Uterus (tissue), 3 donors: ENCODE measurements at regions not wholly inside any gene's neighbourhood (a gene's known extent, or its start where the extent isn't known, plus 50 kb on each side); places are given as distances from the start of the nearest gene placed in this dataset.
"Not testable (repeated sequence)": the region's sequence is repeated elsewhere in the genome, so short reads cannot be mapped to it uniquely, and the experiment has no call there.

Experiments used
- DNase-seq, 2 donors: peaks; one replicate each; pipeline ENCODE4 v3.0.0-alpha.2; 2019 to 2020
- H3K27ac ChIP-seq, 2 donors: fragments of 200-600 bp; sonication (generic); 1 replicate in 1 of 2; 2 replicates in 1 of 2; pipeline ENCODE4 v1.5.1; 2016 to 2018
- H3K27me3 ChIP-seq, 2 donors: fragments of 200-600 bp; sonication (generic); one replicate each; pipeline ENCODE4 v1.5.1; 2018 to 2019; ENCODE audit warnings: control low read depth in 1 of 2
- H3K36me3 ChIP-seq, 2 donors: fragments of 200-600 bp; sonication (generic); one replicate each; pipeline ENCODE4 v1.5.1; 2019; ENCODE audit warnings: control low read depth in 1 of 2
- H3K4me1 ChIP-seq, 2 donors: fragments of 200-600 bp; sonication (generic); one replicate each; pipeline ENCODE4 v1.5.1; 2018 to 2019; ENCODE audit warnings: control low read depth in 1 of 2
- H3K4me3 ChIP-seq, 2 donors: fragments of 200-600 bp; sonication (generic); 1 replicate in 1 of 2; 2 replicates in 1 of 2; pipeline ENCODE4 v1.5.1; 2018 to 2019; ENCODE audit warnings: mild to moderate bottlenecking in 1 of 2
- H3K9me3 ChIP-seq, 2 donors: fragments of 200-600 bp; sonication (generic); one replicate each; pipeline ENCODE4 v1.5.1; 2019; ENCODE audit warnings: control low read depth in 1 of 2
- POLR2A ChIP-seq, 2 donors: fragments of 450-650 bp; IDR thresholded peaks; one replicate each; pipeline ENCODE4 v1.6.1; 2016; ENCODE audit warnings: antibody characterized with exemption in 2 of 2, mild to moderate bottlenecking in 1 of 2, moderate library complexity in 1 of 2
- intact Hi-C: fragments of 100-400 bp; cut with DNase I; formaldehyde crosslinking; loops from one replicate; pipeline ENCODE4 v1.15.1; 2023; ENCODE audit warnings: low total_unique reads
- TF ChIP-seq, protein P1 (sequence below), 4 experiments: fragments of 200-600 bp in 2 of 4; fragments of 450-650 bp in 2 of 4; sonication (generic) in 2 of 4; IDR thresholded peaks; one replicate each; pipeline ENCODE4 v1.5.1; 2016 to 2019; ENCODE audit warnings: antibody characterized with exemption in 4 of 4, mild to moderate bottlenecking in 2 of 4, moderate library complexity in 1 of 4
- donor health status: DM: yes; HTN: yes; CAD: no.

DNA sequence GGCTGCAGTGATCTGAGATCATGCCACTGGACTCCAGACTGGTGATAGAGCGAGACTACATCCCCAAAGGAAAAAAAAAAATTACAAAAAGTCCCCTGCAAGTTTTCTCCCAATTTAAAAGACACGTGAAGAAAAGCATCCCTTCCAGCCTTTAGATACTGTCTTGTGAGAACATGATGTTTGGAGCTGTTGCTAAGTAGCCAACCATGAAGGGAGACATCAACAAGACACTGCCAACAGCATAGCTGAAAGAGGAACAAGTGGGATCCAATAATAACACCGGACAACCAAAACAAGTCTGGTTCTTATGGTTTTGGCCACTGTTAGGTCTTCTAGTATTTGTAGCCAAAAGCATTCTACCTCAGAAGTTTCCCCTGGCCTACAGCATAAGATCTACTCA, 118.9 kb upstream of the CCDC180 start:
- H3K4me3 ChIP-seq: no peak overlapping the region
- TF ChIP-seq POLR2A (IDR thresholded peaks at IDR 0.05): no peak
- TF ChIP-seq, protein P1, sequence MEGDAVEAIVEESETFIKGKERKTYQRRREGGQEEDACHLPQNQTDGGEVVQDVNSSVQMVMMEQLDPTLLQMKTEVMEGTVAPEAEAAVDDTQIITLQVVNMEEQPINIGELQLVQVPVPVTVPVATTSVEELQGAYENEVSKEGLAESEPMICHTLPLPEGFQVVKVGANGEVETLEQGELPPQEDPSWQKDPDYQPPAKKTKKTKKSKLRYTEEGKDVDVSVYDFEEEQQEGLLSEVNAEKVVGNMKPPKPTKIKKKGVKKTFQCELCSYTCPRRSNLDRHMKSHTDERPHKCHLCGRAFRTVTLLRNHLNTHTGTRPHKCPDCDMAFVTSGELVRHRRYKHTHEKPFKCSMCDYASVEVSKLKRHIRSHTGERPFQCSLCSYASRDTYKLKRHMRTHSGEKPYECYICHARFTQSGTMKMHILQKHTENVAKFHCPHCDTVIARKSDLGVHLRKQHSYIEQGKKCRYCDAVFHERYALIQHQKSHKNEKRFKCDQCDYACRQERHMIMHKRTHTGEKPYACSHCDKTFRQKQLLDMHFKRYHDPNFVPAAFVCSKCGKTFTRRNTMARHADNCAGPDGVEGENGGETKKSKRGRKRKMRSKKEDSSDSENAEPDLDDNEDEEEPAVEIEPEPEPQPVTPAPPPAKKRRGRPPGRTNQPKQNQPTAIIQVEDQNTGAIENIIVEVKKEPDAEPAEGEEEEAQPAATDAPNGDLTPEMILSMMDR (IDR thresholded peaks at IDR 0.05): no peak
- intact Hi-C loops: no loop called here
- H3K4me1 ChIP-seq: no peaks in the 10 kb centered on the region
- no peak for DNase-seq
- H3K27ac ChIP-seq: no peak overlapping the region
- H3K9me3 ChIP-seq: no peaks in the 10 kb centered on the region
- H3K27me3 ChIP-seq: no peaks in the 10 kb centered on the region
- no peaks in the 10 kb centered on the region for H3K36me3 ChIP-seq

DNA sequence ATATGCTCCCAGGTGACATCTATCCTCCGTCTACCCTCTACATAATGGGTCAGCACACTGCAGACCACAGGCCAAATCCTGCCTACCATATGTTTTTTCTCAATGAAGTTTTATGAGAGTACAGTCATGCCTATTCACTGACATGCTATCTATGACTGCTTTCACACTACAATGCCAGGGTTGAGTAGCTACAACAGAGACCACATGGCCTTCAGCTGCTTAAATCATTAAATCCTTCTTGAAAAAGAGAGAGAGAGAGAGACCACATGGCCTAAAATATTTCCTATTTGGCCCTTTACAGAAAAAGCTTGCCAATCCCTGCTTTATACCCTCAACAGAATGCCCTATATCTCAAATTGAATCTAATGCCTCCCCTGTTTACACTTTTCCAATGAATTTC, 119.8 kb upstream of the CCDC180 start:
- H3K4me1 ChIP-seq, intact Hi-C loops, H3K36me3 ChIP-seq, H3K27me3 ChIP-seq, H3K9me3 ChIP-seq, H3K27ac ChIP-seq, DNase-seq, H3K4me3 ChIP-seq: not testable (repeated sequence)

DNA sequence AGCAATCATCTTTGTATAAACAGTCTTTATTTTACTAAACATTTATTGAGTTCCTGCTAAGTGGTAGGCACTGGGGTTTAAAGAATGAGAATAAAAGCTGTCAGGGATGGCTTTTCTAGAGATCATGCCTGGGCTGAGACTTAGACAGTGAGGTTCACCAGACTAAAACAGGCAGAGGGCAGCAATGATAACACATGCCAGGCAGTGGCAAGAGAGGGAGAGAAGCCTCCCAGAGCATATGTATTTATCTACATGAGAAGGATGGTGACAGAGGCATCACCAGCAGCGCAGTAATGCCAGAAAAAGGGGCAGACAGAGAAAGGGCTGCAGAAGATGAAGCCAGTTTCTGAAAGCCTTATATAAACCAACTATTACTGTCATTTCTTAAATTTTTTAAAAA, 121.0 kb upstream of the CCDC180 start:
- no peaks in the 10 kb centered on the region for H3K27me3 ChIP-seq
- no peaks in the 10 kb centered on the region for H3K9me3 ChIP-seq
- H3K4me3 ChIP-seq: no peak overlapping the region
- H3K36me3 ChIP-seq: no peaks in the 10 kb centered on the region
- TF ChIP-seq POLR2A (IDR thresholded peaks at IDR 0.05): no peak
- TF ChIP-seq, protein P1 (IDR thresholded peaks at IDR 0.05): no peak
- intact Hi-C loops: no loop called here
- H3K27ac ChIP-seq: no peak overlapping the region
- no peak for DNase-seq
- H3K4me1 ChIP-seq: no peaks in the 10 kb centered on the region

DNA sequence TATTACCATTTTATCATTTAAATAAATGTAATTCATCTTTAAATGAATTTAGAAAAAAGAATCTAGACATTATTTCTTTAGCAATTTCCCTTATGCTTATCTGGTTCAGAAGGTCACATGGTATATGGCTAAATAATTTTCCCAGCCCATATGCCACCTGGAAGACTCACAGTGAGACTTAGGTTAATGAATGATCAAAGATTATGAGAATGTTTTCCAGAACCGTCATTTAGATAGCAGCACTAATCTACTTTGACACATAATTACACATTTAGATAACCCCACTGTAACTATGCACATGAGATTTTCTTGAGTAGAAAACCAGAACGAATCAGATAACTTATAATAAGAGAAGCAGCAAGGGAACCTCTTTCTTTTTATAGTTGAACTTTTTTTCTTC, 124.9 kb upstream of the CCDC180 start:
- H3K9me3 ChIP-seq, H3K4me1 ChIP-seq, H3K36me3 ChIP-seq, H3K27me3 ChIP-seq, DNase-seq, H3K4me3 ChIP-seq, intact Hi-C loops, H3K27ac ChIP-seq: not testable (repeated sequence)

DNA sequence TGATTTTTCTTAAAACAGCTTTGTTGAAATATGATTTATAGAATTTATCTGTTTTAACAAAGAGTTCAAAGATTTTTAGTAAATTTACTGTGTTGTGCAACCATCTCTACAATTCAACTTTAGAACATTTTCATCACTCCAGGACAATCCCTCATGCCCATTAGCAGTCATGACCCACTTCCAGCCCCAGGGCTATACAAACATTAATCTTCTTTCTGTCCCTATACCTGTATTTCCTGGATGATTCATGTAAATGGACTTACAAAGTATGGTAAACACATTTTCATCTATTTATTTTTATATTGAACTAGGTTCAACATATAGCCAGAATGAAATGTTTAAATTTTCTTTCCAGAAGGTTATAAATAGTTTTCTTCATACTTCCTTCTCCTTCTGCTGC, 127.8 kb upstream of the CCDC180 start:
- Histone ChIP-seq H3K4me1 (no peaks in the 10 kb centered on the region), H3K27ac (no peak overlapping the region), H3K4me3 (no peak overlapping the region), H3K36me3 (no peaks in the 10 kb centered on the region), H3K27me3 (no peaks in the 10 kb centered on the region), H3K9me3 (no peaks in the 10 kb centered on the region)
- no peak for TF ChIP-seq POLR2A (IDR thresholded peaks at IDR 0.05)
- TF ChIP-seq, protein P1 (IDR thresholded peaks at IDR 0.05): no peak
- no peak for DNase-seq
- intact Hi-C loops: no loop called here

DNA sequence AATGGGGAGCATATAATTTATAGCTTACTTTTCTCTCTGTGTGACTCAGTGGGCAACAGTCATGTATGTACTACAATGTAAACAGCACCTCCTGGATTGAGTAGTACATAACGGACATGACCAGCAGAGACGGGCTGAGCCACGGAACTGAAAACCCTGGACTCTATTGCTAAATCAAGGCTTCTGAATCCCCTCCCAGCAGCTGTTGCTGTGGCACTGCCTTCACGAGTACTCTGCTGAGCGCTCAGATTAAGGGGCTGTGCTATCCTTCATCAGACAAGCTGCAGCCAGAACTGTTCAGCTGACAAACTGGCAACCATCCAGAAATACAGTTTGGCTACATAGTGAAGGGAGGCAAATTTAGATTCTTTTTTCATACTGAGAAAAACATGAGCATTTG, 131.3 kb upstream of the CCDC180 start:
- Histone ChIP-seq H3K9me3 (no peaks in the 10 kb centered on the region), H3K4me1 (no peaks in the 10 kb centered on the region), H3K27ac (no peak overlapping the region), H3K4me3 (no peak overlapping the region), H3K27me3 (no peaks in the 10 kb centered on the region), H3K36me3 (no peaks in the 10 kb centered on the region)
- intact Hi-C loops: no loop called here
- no peak for DNase-seq
- TF ChIP-seq, protein P1 (IDR thresholded peaks at IDR 0.05): no peak
- TF ChIP-seq POLR2A (IDR thresholded peaks at IDR 0.05): no peak

DNA sequence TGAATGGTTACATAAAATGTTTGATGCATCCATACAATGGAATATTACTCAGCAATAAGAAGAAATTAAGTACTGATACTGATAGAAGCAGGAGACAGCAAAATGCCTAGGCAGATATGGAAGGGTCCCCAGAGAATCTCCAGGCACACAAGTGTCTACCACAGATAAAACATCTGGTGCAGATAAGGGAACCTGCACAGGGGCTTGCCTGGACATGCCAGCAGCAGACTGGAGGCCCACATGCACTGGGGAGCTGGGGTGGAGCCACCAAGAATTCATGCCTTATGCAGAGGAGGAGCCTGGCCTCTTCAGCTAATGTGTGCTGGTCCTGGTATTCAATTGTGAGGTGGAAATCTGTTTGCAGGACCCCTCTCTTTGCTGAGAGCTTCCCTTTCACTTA, 129.2 kb upstream of the CTSV start:
- DNase-seq, H3K4me3 ChIP-seq, H3K36me3 ChIP-seq, H3K4me1 ChIP-seq, intact Hi-C loops, H3K9me3 ChIP-seq, H3K27me3 ChIP-seq, H3K27ac ChIP-seq: not testable (repeated sequence)

DNA sequence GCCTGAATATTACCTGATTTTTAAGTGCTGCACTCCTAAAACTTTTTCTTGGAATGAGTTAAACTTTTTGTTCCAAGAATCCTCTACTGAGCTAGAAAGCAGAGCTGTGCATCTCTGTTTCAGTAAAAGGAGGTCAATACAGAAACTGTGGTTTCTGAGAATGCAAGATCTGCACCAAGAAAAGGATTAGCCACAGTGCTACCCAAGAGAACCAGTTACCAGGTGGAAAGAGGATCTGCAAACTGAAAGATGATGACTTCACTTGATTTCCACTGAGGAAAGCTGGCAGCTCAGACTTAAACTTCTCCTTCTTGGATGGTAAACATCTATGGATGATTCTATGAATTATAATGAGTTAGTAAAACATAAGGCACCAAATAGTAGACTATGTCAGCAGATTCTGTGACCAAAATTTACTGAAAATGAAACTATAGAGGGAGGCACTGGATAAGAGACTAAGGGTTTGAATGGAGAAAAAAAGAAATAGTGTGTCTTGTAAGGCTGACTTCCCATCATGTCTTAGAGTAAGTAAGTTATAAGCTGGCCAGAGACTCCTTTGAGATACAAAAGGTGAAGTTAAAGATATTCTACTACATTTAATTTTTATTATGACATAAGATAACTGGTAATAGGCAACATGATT, 127.7 kb upstream of the CTSV start:
- H3K4me3 ChIP-seq, H3K27me3 ChIP-seq, intact Hi-C loops, H3K9me3 ChIP-seq, H3K4me1 ChIP-seq, DNase-seq, H3K27ac ChIP-seq, H3K36me3 ChIP-seq: not testable (repeated sequence)
